ENCODE measurements at regions not wholly inside any gene's neighbourhood (a gene's known extent, or its start where the extent isn't known, plus 50 kb on each side); places are given as distances from the start of the nearest gene placed in this dataset.

DNA sequence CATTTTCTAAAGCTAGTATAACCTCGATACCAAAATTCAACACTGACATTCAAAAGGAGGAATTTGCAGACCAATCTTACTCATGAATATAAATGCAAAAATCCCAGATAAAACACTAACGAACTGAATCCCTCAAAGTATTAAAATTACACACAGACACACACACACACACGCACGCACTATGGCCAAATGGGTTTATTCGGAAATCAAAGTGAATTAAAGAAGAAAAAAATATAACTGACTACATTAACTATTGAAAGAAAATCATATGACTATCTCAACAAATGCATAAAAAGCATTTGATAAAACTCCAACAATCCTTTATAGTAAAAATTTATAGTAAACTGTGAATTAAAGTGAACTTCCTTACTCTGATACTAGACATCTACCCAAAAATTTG lies 97.9 kb upstream of the HNRNPA3 start:
- TF ChIP-seq, protein P1, sequence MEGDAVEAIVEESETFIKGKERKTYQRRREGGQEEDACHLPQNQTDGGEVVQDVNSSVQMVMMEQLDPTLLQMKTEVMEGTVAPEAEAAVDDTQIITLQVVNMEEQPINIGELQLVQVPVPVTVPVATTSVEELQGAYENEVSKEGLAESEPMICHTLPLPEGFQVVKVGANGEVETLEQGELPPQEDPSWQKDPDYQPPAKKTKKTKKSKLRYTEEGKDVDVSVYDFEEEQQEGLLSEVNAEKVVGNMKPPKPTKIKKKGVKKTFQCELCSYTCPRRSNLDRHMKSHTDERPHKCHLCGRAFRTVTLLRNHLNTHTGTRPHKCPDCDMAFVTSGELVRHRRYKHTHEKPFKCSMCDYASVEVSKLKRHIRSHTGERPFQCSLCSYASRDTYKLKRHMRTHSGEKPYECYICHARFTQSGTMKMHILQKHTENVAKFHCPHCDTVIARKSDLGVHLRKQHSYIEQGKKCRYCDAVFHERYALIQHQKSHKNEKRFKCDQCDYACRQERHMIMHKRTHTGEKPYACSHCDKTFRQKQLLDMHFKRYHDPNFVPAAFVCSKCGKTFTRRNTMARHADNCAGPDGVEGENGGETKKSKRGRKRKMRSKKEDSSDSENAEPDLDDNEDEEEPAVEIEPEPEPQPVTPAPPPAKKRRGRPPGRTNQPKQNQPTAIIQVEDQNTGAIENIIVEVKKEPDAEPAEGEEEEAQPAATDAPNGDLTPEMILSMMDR (conservative IDR thresholded peaks at IDR 0.05; ENCODE audit: low read length) = no peak
- no peak for TF ChIP-seq EZH2phosphoT487 (IDR thresholded peaks at IDR 0.05; ENCODE audit: borderline replicate concordance, low read depth, low read length)
